GM12891 (cell line): ENCODE measurements at regions not wholly inside any gene's neighbourhood (a gene's known extent, or its start where the extent isn't known, plus 50 kb on each side); places are given as distances from the start of the nearest gene placed in this dataset.

Source experiments
- PAX5 ChIP-seq: IDR thresholded peaks from 2 replicates; pipeline ENCODE4 v1.6.1; 2011; ENCODE audit warnings: low read length, moderate library complexity, mild to moderate bottlenecking; ENCODE audit not compliant: insufficient read depth, severe bottlenecking
- POLR2A ChIP-seq: IDR thresholded peaks from 2 replicates; pipeline ENCODE4 v1.6.1; 2011; ENCODE audit warnings: low read depth, low read length, control low read depth
- TAF1 ChIP-seq: IDR thresholded peaks from 2 replicates; pipeline ENCODE4 v1.6.1; 2011; ENCODE audit warnings: low read depth, low read length, control low read depth

DNA sequence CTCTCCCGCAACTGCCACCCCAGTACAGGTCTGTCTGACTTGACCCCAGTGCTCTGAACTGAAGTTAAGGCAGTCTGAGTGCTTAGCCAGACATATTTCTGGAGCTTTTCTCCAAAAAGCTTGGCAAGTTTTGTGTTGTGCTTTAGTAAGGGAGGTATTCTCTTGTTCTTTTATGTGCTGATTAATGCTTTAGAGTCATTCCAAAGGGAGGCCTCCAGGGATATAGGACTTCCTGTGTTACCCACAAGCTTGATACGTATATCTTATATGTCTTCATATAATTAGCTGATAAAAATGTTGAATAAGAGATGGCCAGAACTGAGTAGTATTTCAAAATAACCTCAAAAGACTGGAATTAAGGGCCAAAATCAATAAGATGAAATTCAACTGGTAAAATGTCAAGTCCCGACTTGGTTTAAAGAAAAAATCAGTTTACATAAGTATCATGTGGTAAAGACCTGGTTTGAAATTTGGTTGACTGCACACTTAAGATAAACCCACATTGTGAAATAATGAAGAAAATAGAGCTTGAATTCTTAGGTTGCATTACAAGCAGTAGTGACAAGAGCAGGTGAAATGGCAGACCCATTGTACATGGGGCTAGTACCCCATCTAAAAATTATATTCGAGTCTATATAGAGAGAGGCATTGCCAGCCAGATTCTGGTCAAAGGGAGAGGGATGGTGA is 226.9 kb downstream of the SNX19 start:
- no peak for TF ChIP-seq POLR2A
- TF ChIP-seq TAF1: no peak
- no peak for TF ChIP-seq PAX5
